Breast epithelium (tissue), 4 donors: ENCODE measurements at regions not wholly inside any gene's neighbourhood (a gene's known extent, or its start where the extent isn't known, plus 50 kb on each side); places are given as distances from the start of the nearest gene placed in this dataset.
A peak's percentile ranks its signal among the peaks of the same experiment; 100 is the strongest.

ENCODE experiments used
- DNase-seq, 2 donors: peaks; one replicate each; pipeline ENCODE4 v3.0.0-alpha.2; 2019; ENCODE audit warnings: low spot score in 2 of 2
- H3K27ac ChIP-seq, 2 donors: fragments of 200-600 bp; sonication (generic) in 1 of 2; one replicate each; pipeline ENCODE4 v1.5.1; 2016 to 2019; ENCODE audit warnings: mild to moderate bottlenecking in 1 of 2
- H3K27me3 ChIP-seq, 2 donors: fragments of 200-600 bp; sonication (generic) in 1 of 2; one replicate each; pipeline versions ENCODE4 v1.5.1 to v1.6.0; 2017 to 2019; ENCODE audit warnings: control low read depth in 1 of 2, mild to moderate bottlenecking in 1 of 2
- H3K36me3 ChIP-seq: fragments of 200-600 bp; one replicate; pipeline ENCODE4 v1.5.1; 2019
- H3K4me1 ChIP-seq, 2 donors: fragments of 200-600 bp; sonication (generic); one replicate each; pipeline ENCODE4 v1.5.1; 2016 to 2019; ENCODE audit warnings: control low read depth in 1 of 2
- H3K4me3 ChIP-seq, 3 donors: fragments of 200-600 bp; sonication (generic); 1 replicate in 2 of 3; 2 replicates in 1 of 3; pipeline ENCODE4 v1.5.1; 2016 to 2019; ENCODE audit warnings: mild to moderate bottlenecking in 3 of 3, moderate library complexity in 2 of 3
- H3K9me3 ChIP-seq, 2 donors: fragments of 200-600 bp; sonication (generic) in 1 of 2; one replicate each; pipeline ENCODE4 v1.5.1; 2016 to 2019; ENCODE audit warnings: control low read depth in 1 of 2
- CTCF ChIP-seq, 3 donors: fragments of 450-650 bp; IDR thresholded peaks; one replicate each; pipeline ENCODE4 v1.5.1; 2016 to 2017; ENCODE audit warnings: antibody characterized with exemption in 3 of 3, mild to moderate bottlenecking in 3 of 3, moderate library complexity in 3 of 3
- POLR2A ChIP-seq: fragments of 450-650 bp; IDR thresholded peaks from one replicate; pipeline ENCODE4 v1.6.1; 2016; ENCODE audit warnings: antibody characterized with exemption, mild to moderate bottlenecking, moderate library complexity
- POLR2AphosphoS5 ChIP-seq, 3 donors: sonication (generic); formaldehyde crosslinking; IDR thresholded peaks; one replicate each; pipeline ENCODE4 v1.6.1; 2017; ENCODE audit warnings: antibody characterized with exemption in 3 of 3
- intact Hi-C: fragments of 100-400 bp; cut with DNase I; formaldehyde crosslinking; loops from one replicate; pipeline ENCODE4 v1.15.1; 2023; ENCODE audit warnings: low total_unique reads

GRCh38 chr21:38556390-38556789 is 58.1 kb upstream of the ERG start:
- H3K4me1 ChIP-seq = no peaks in the 10 kb centered on the region
- no peaks in the 10 kb centered on the region for H3K27me3 ChIP-seq
- DNase-seq = no peak
- H3K27ac ChIP-seq = no peak overlapping the region
- intact Hi-C loops = no loop called here
- no peaks in the 10 kb centered on the region for H3K36me3 ChIP-seq
- no peak overlapping the region for H3K4me3 ChIP-seq
- no peak for TF ChIP-seq POLR2AphosphoS5 (IDR thresholded peaks at IDR 0.05)
- TF ChIP-seq CTCF (IDR thresholded peaks at IDR 0.05) = no peak
- no peak for TF ChIP-seq POLR2A
- no peaks in the 10 kb centered on the region for H3K9me3 ChIP-seq

DNA sequence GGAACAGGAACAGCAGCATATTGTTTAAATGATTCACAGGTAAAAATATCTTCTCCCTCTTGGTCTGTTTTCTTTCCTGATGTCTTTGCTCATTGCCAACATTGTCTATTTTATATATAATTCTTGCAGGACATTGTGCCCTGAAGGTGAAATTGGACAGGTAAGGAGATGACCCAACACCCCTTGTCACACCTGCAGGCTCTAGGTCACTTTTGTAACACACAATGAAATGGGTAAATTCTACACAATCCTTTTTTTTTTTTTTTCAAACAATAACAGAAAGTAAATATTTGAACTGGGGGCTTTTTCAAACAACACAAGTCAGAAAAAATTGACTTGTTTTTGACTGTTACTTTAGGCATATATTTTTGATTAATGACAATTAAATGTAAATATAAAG is 62.9 kb upstream of the ERG start:
- H3K27me3 ChIP-seq = no peaks in the 10 kb centered on the region
- no peak overlapping the region for H3K4me3 ChIP-seq
- no peak overlapping the region for H3K27ac ChIP-seq
- intact Hi-C loops = no loop called here
- no peaks in the 10 kb centered on the region for H3K36me3 ChIP-seq
- TF ChIP-seq POLR2A (no peak), POLR2AphosphoS5 (IDR thresholded peaks at IDR 0.05) (no peak), CTCF (IDR thresholded peaks at IDR 0.05) (no peak)
- no peak for DNase-seq
- H3K9me3 ChIP-seq = no peaks in the 10 kb centered on the region
- no peaks in the 10 kb centered on the region for H3K4me1 ChIP-seq

GRCh38 chr21:38561613-38562581 is 63.6 kb upstream of the ERG start:
- Histone ChIP-seq H3K9me3 (no peaks in the 10 kb centered on the region), H3K36me3 (no peaks in the 10 kb centered on the region), H3K4me3 (no peak overlapping the region), H3K27me3 (peaks cover 0 to 5% of the 10 kb centered on the region in 2 donors), H3K4me1 (no peaks in the 10 kb centered on the region), H3K27ac (no peak overlapping the region)
- DNase-seq = no peak
- intact Hi-C loops = no loop called here
- no peak for TF ChIP-seq CTCF (IDR thresholded peaks at IDR 0.05)
- TF ChIP-seq POLR2AphosphoS5 (IDR thresholded peaks at IDR 0.05) = no peak
- no peak for TF ChIP-seq POLR2A

DNA sequence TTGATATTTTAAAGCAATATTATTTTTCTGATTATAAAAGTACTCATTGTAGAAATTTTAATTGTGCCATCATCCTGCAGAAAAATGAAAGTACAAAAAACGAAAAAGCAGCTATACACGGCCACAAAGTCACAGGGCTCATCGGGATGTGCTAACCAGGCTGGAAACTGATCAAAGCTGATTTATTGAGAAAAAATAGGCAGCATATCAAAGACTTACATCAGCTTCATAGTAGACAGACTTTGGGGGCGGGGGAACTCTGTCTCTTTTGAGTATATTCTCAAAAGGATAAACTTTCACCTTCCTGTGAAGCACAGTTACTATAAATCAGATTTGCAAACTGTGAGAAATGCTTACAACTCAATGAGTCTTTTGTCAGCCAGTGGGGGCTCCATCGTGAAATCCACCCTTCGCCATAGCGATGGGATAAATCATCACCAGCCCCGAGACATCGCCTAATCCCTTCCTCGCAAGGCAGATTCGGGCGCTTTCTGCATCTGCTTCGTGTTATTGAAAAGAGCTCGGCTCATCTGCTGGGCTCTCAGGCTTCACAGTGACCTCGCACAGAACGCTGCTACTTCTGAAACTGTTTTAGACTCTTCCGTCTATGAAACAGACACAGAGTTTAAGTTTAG is 69.2 kb upstream of the ERG start:
- no peaks in the 10 kb centered on the region for H3K4me1 ChIP-seq
- H3K9me3 ChIP-seq = no peaks in the 10 kb centered on the region
- H3K36me3 ChIP-seq = no peaks in the 10 kb centered on the region
- H3K4me3 ChIP-seq = peak overlapping the region; percentile 11 to 49 (median 20)
- DNase-seq = no peak
- H3K27me3 ChIP-seq = peaks cover 0 to 23% of the 10 kb centered on the region in 2 donors
- intact Hi-C loops = no loop called here
- no peak for TF ChIP-seq POLR2A
- TF ChIP-seq CTCF (IDR thresholded peaks at IDR 0.05) = no peak
- TF ChIP-seq POLR2AphosphoS5 (IDR thresholded peaks at IDR 0.05) = no peak
- no peak overlapping the region for H3K27ac ChIP-seq

DNA sequence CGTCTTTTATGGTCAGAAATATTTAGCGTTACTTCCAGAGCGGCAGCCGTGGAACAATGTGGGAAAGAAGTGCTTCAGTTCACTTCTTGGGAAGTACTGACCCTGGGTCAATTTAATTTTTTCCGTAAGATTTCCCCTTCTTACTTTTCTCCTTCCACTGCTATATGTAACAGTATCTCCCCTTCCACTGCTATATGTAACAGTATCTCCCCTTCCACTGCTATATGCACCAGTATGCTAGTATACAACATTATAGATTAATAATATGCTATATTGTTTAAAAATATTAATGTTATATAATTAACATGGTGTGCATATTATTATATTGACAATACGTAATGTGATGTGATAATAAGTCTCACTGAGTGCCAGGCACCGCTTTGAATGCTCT is 69.7 kb upstream of the ERG start:
- Histone ChIP-seq H3K9me3 (no peaks in the 10 kb centered on the region), H3K4me1 (no peaks in the 10 kb centered on the region), H3K36me3 (no peaks in the 10 kb centered on the region), H3K27me3 (peaks cover 0 to 23% of the 10 kb centered on the region in 2 donors), H3K4me3 (peak overlapping the region; percentile 11 to 49 (median 20)), H3K27ac (no peak overlapping the region)
- TF ChIP-seq POLR2AphosphoS5 (IDR thresholded peaks at IDR 0.05) = no peak
- TF ChIP-seq CTCF (IDR thresholded peaks at IDR 0.05) = no peak
- no peak for TF ChIP-seq POLR2A
- DNase-seq = no peak
- intact Hi-C loops = no loop called here
